AG04449 (cell line): ENCODE measurements at regions not wholly inside any gene's neighbourhood (a gene's known extent, or its start where the extent isn't known, plus 50 kb on each side); places are given as distances from the start of the nearest gene placed in this dataset.

Experiments
- CTCF ChIA-PET: fragments of 350-600 bp; formaldehyde crosslinking; extraction: SDS; loops from one replicate; lab custom pipeline; 2021; ENCODE audit warnings: antibody characterized with exemption; lab: Yijun Ruan, JAX
- POLR2A ChIA-PET: fragments of 400-600, 350-600 bp; formaldehyde crosslinking; extraction: SDS; loops from one replicate; lab custom pipeline; 2020; ENCODE audit warnings: antibody characterized with exemption, inconsistent platforms; lab: Yijun Ruan, JAX
- DNase-seq: peaks from one replicate; pipeline ENCODE4 v3.0.0-alpha.2; 2010; ENCODE audit warnings: low read depth, low spot score
- H3K4me3 ChIP-seq: 2 replicates; pipeline ENCODE4 v1.5.1; 2011; ENCODE audit warnings: low read depth, mild to moderate bottlenecking, control low read depth, low read length
- CTCF ChIP-seq: IDR thresholded peaks from one replicate; pipeline ENCODE4 v1.5.1; 2011; ENCODE audit warnings: mild to moderate bottlenecking, moderate library complexity, low read length, control low read depth, inconsistent platforms; ENCODE audit not compliant: insufficient read depth; ENCODE audit errors: missing control alignments

- DNase-seq, result no peak
- H3K4me3 ChIP-seq, result no peak overlapping the region
- TF ChIP-seq CTCF, result no peak
- ChIA-PET CTCF (interaction anchor here (0.7 to 16.8 kb wide), 18 partner anchors 8 to 452 kb away, joined by 3 to 432 read pairs (median 4); no protein-coding TSS in a partner anchor), POLR2A (no interaction called here)
These were observed 58.9 kb upstream of the KLHL31 start for GRCh38 chr6:53724501-53724900.

GRCh38 chr6:53723331-53723730 lies 57.8 kb upstream of the KLHL31 start:
- CTCF ChIA-PET, result interaction anchor here (1.0 to 16.8 kb wide), 8 partner anchors 9 to 235 kb away, joined by 3 to 432 read pairs (median 50); no protein-coding TSS in a partner anchor
- no peak for DNase-seq
- POLR2A ChIA-PET, result interaction anchor here (1.0 kb wide), 1 partner anchor 12 kb away, joined by 3 read pairs; no protein-coding TSS in a partner anchor
- TF ChIP-seq CTCF, result no peak
- H3K4me3 ChIP-seq, result no peak overlapping the region

- POLR2A ChIA-PET, result no interaction called here
- no peak overlapping the region for H3K4me3 ChIP-seq
- DNase-seq, result no peak
- no peak for TF ChIP-seq CTCF
- CTCF ChIA-PET, result interaction anchor here (1.0 to 16.8 kb wide), 8 partner anchors 9 to 237 kb away, joined by 3 to 432 read pairs (median 6); no protein-coding TSS in a partner anchor
These were observed 56.2 kb upstream of the KLHL31 start for GRCh38 chr6:53721766-53722165.

- ChIA-PET POLR2A (no interaction called here), CTCF (interaction anchor here (0.6 to 16.8 kb wide), 56 partner anchors 10 to 1525 kb away, joined by 3 to 432 read pairs (median 4); partner anchors contain the start of genes GCLC and KLHL31)
- no peak overlapping the region for H3K4me3 ChIP-seq
- TF ChIP-seq CTCF, result peak; percentile 72
- DNase-seq, result no peak
These were observed 53.3 kb upstream of the KLHL31 start for GRCh38 chr6:53718597-53719460.

- no peak for TF ChIP-seq CTCF
These were observed 52.0 kb upstream of the KLHL31 start for GRCh38 chr6:53717566-53717965.

GRCh38 chr6:53715434-53715833 lies 49.9 kb upstream of the KLHL31 start:
- POLR2A ChIA-PET, result no interaction called here
- no peak for TF ChIP-seq CTCF
- no peak overlapping the region for H3K4me3 ChIP-seq
- DNase-seq, result no peak
- CTCF ChIA-PET, result interaction anchor here (0.6 to 8.1 kb wide), 4 partner anchors 11 to 223 kb away, joined by 4 to 124 read pairs (median 9); no protein-coding TSS in a partner anchor

More at GRCh38 chr6:53717566-53717965, 52.0 kb upstream of the KLHL31 start:
- DNase-seq, result no peak
- no peak overlapping the region for H3K4me3 ChIP-seq
- CTCF ChIA-PET, result interaction anchor here (0.7 to 16.8 kb wide), 10 partner anchors 12 to 240 kb away, joined by 3 to 432 read pairs (median 26); no protein-coding TSS in a partner anchor
- POLR2A ChIA-PET, result no interaction called here
